Prostate gland (tissue), 2 donors: ENCODE measurements at regions not wholly inside any gene's neighbourhood (a gene's known extent, or its start where the extent isn't known, plus 50 kb on each side); places are given as distances from the start of the nearest gene placed in this dataset.
"Not testable (repeated sequence)": the region's sequence is repeated elsewhere in the genome, so short reads cannot be mapped to it uniquely, and the experiment has no call there.

Source experiments
- DNase-seq: peaks from one replicate; pipeline ENCODE4 v3.0.0-alpha.2; 2019; ENCODE audit warnings: low spot score
- H3K27ac ChIP-seq, 2 donors: fragments of 200-600 bp; sonication (generic); 2 replicates each; pipeline ENCODE4 v1.5.1; 2017 to 2019
- H3K27me3 ChIP-seq: fragments of 200-600 bp; sonication (generic); replicated peaks from 2 replicates; pipeline ENCODE4 v1.5.1; 2019; ENCODE audit not compliant: insufficient read depth
- H3K36me3 ChIP-seq, 2 donors: fragments of 200-600 bp; sonication (generic); 1 replicate in 1 of 2; 2 replicates in 1 of 2; pipeline versions ENCODE4 v1.5.1 to v1.8.1; 2017 to 2019
- H3K4me1 ChIP-seq: fragments of 200-600 bp; sonication (generic); replicated peaks from 2 replicates; pipeline ENCODE4 v1.5.1; 2019
- H3K4me3 ChIP-seq, 2 donors: fragments of 200-600 bp; sonication (generic); 2 replicates each; pipeline ENCODE4 v1.5.1; 2017 to 2019
- H3K9me3 ChIP-seq: fragments of 200-600 bp; sonication (generic); 2 replicates; pipeline ENCODE4 v1.5.1; 2017
- POLR2A ChIP-seq: fragments of 450-650 bp; IDR thresholded peaks from one replicate; pipeline ENCODE4 v1.6.1; 2016; ENCODE audit warnings: antibody characterized with exemption, mild to moderate bottlenecking
- POLR2AphosphoS5 ChIP-seq: sonication (generic); formaldehyde crosslinking; IDR thresholded peaks from one replicate; pipeline ENCODE4 v1.6.1; 2017; ENCODE audit warnings: antibody characterized with exemption
- WGBS: methylation state at CpG from one replicate; pipeline ENCODE4 v1.1.5; 2018; 5-methylcytosine and 5-hydroxymethylcytosine counted together
- intact Hi-C: fragments of 100-400 bp; cut with DNase I; formaldehyde crosslinking; loops from one replicate; pipeline ENCODE4 v1.14.2; 2022
- TF ChIP-seq, protein P1 (sequence below), 4 experiments: fragments of 200-600 bp in 2 of 4; fragments of 450-650 bp in 2 of 4; sonication (generic) in 2 of 4; IDR thresholded peaks; 1 replicate in 3 of 4; 2 replicates in 1 of 4; pipeline ENCODE4 v1.5.1; 2016 to 2019; ENCODE audit warnings: antibody characterized with exemption in 4 of 4, mild to moderate bottlenecking in 2 of 4, moderate library complexity in 2 of 4

DNA sequence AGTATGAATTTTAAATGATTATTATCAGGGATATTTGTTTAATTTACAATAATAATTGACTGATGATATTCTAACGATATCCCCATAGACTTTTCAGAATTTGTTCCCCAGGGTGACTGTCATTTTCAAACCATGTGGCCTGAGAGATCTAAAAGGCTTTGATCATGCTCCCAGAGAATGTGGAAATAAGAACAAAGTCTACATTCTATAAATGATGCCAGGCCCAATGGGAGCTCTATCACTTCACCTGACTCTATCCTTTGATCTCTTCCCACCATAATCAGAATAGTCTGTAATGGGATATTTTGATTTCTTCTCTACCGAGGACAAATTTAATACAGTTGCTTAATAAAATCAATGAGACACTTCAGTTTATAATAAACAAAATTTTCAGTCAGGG, 483.4 kb upstream of the IRAK1BP1 start:
- intact Hi-C loops: no loop called here
- WGBS: 23% methylated on average over 2 of the region's 2 CpGs
- DNase-seq: no peak
- no peaks in the 10 kb centered on the region for H3K36me3 ChIP-seq
- TF ChIP-seq POLR2AphosphoS5: no peak
- H3K4me1 ChIP-seq: no peaks in the 10 kb centered on the region
- no peaks in the 10 kb centered on the region for H3K9me3 ChIP-seq
- no peak overlapping the region for H3K27ac ChIP-seq
- H3K4me3 ChIP-seq: no peak overlapping the region
- H3K27me3 ChIP-seq: no peaks in the 10 kb centered on the region

- H3K27me3 ChIP-seq, H3K4me3 ChIP-seq, H3K36me3 ChIP-seq, H3K27ac ChIP-seq, H3K9me3 ChIP-seq, H3K4me1 ChIP-seq, DNase-seq, intact Hi-C loops: not testable (repeated sequence)
- 76% methylated on average over 2 of the region's 2 CpGs for WGBS
These were observed 480.5 kb upstream of the IRAK1BP1 start for GRCh38 chr6:78386854-78387253.

GRCh38 chr6:78390066-78390465, 477.3 kb upstream of the IRAK1BP1 start:
- 84% methylated on average over 1 of the region's 1 CpG for WGBS
- no peaks in the 10 kb centered on the region for H3K27me3 ChIP-seq
- intact Hi-C loops: no loop called here
- no peak for DNase-seq
- H3K36me3 ChIP-seq: no peaks in the 10 kb centered on the region
- no peak overlapping the region for H3K27ac ChIP-seq
- H3K9me3 ChIP-seq: no peaks in the 10 kb centered on the region
- TF ChIP-seq POLR2A: no peak
- no peak for TF ChIP-seq POLR2AphosphoS5
- TF ChIP-seq, protein P1, sequence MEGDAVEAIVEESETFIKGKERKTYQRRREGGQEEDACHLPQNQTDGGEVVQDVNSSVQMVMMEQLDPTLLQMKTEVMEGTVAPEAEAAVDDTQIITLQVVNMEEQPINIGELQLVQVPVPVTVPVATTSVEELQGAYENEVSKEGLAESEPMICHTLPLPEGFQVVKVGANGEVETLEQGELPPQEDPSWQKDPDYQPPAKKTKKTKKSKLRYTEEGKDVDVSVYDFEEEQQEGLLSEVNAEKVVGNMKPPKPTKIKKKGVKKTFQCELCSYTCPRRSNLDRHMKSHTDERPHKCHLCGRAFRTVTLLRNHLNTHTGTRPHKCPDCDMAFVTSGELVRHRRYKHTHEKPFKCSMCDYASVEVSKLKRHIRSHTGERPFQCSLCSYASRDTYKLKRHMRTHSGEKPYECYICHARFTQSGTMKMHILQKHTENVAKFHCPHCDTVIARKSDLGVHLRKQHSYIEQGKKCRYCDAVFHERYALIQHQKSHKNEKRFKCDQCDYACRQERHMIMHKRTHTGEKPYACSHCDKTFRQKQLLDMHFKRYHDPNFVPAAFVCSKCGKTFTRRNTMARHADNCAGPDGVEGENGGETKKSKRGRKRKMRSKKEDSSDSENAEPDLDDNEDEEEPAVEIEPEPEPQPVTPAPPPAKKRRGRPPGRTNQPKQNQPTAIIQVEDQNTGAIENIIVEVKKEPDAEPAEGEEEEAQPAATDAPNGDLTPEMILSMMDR (IDR thresholded peaks at IDR 0.05): no peak
- no peak overlapping the region for H3K4me3 ChIP-seq
- H3K4me1 ChIP-seq: no peaks in the 10 kb centered on the region

DNA sequence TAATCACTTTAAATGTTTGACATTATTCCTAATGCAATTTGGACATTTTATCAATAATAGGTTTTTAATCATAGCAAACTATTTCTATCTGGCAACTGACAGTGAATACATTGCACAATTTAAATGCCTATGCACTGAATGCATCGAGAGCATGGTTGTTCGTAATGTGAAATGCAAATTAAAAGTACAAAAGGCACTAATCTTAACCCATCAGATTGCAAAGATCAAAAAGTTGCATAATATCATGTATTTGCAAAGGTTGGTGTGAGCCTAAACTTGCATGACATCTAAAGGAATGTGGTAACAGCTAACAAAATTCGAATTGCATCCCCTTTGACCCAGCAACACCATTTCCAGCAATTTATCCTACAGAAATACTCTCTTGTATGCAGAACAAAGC, 469.9 kb upstream of the IRAK1BP1 start:
- Histone ChIP-seq H3K4me1 (no peaks in the 10 kb centered on the region), H3K9me3 (no peaks in the 10 kb centered on the region), H3K36me3 (no peaks in the 10 kb centered on the region), H3K27ac (no peak overlapping the region), H3K4me3 (no peak overlapping the region), H3K27me3 (no peaks in the 10 kb centered on the region)
- 33% methylated on average over 3 of the region's 3 CpGs for WGBS
- intact Hi-C loops: no loop called here
- no peak for DNase-seq
- TF ChIP-seq POLR2A: no peak
- no peak for TF ChIP-seq POLR2AphosphoS5
- TF ChIP-seq, protein P1 (IDR thresholded peaks at IDR 0.05): no peak

DNA sequence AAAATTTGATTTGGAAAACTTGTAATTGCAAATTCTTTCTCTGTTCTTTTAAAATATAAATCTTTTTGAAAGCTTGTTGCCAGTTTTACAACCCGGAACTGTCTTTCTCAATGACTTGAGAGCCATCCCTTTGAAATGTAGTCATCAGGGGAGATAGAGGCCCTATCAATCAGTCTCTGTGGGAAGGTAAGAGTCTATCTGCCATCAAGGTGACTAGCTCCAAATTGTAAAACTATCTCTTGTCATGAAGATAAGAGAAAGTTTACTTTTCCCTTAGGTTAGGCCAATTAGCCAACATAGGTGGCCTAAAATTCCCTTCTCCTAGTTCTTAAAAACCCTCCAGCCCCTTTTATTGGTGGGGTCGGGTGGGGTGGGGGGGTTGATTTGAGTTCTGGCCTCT, 469.1 kb upstream of the IRAK1BP1 start:
- Histone ChIP-seq H3K4me1 (no peaks in the 10 kb centered on the region), H3K27ac (no peak overlapping the region), H3K27me3 (no peaks in the 10 kb centered on the region), H3K4me3 (no peak overlapping the region), H3K9me3 (no peaks in the 10 kb centered on the region), H3K36me3 (no peaks in the 10 kb centered on the region)
- intact Hi-C loops: no loop called here
- DNase-seq: no peak
- no peak for TF ChIP-seq POLR2AphosphoS5
- TF ChIP-seq, protein P1 (IDR thresholded peaks at IDR 0.05): no peak
- no peak for TF ChIP-seq POLR2A
- WGBS: 25% methylated on average over 2 of the region's 2 CpGs

DNA sequence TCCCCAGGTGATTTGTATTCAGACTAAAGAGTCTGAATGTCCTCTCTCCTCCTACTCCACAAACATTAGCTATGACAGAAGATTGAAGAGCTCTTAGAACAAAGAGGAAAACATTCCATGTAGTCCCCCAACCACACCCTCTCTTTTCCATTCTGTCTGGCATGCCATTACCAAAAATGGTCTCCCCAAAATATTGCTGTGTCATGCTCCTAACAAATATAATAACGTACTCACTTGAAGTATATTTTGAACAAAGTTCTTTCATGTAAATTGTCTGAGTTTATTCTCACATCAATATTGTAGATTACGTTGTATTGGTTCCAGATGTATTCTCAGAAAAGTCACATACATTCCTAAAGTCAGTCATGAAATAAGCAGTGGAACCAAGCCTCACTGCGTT, 467.3 kb upstream of the IRAK1BP1 start:
- intact Hi-C loops: no loop called here
- DNase-seq: no peak
- TF ChIP-seq, protein P1 (IDR thresholded peaks at IDR 0.05): no peak
- TF ChIP-seq POLR2A (no peak), POLR2AphosphoS5 (no peak)
- no peaks in the 10 kb centered on the region for H3K27me3 ChIP-seq
- H3K27ac ChIP-seq: no peak overlapping the region
- no peaks in the 10 kb centered on the region for H3K4me1 ChIP-seq
- no peaks in the 10 kb centered on the region for H3K9me3 ChIP-seq
- H3K4me3 ChIP-seq: no peak overlapping the region
- H3K36me3 ChIP-seq: no peaks in the 10 kb centered on the region
- 88% methylated on average over 3 of the region's 3 CpGs for WGBS
